MM.1S (cell line): ENCODE measurements at regions not wholly inside any gene's neighbourhood (a gene's known extent, or its start where the extent isn't known, plus 50 kb on each side); places are given as distances from the start of the nearest gene placed in this dataset.

Experiments used
- DNase-seq: peaks from one replicate; pipeline ENCODE4 v3.0.0-alpha.2; 2015
- H2AFZ ChIP-seq: fragments of 300-600 bp; sonication (generic); 2 replicates; pipeline ENCODE4 v1.6.0; 2016; ENCODE audit warnings: antibody characterized with exemption, low read length
- H3F3A ChIP-seq: fragments of 300-600 bp; sonication (generic); 2 replicates; pipeline ENCODE4 v1.6.1; 2016; ENCODE audit warnings: mild to moderate bottlenecking, antibody characterized with exemption, low read length, moderate library complexity, mixed read lengths; ENCODE audit not compliant: insufficient read depth
- H3K27ac ChIP-seq: fragments of 300-600 bp; sonication (generic); 2 replicates; pipeline ENCODE4 v1.5.1; 2016; ENCODE audit warnings: mild to moderate bottlenecking, low read length
- H3K27me3 ChIP-seq: fragments of 300-600 bp; sonication (generic); replicated peaks from 2 replicates; pipeline ENCODE4 v1.6.0; 2016; ENCODE audit warnings: low read length; ENCODE audit not compliant: insufficient read depth
- H3K36me3 ChIP-seq: fragments of 300-600 bp; sonication (generic); replicated peaks from 2 replicates; pipeline ENCODE4 v1.6.1; 2016; ENCODE audit warnings: mild to moderate bottlenecking, low read length, mixed read lengths; ENCODE audit not compliant: insufficient read depth
- H3K4me1 ChIP-seq: fragments of 300-600 bp; sonication (generic); 2 replicates; pipeline ENCODE4 v1.6.1; 2016; ENCODE audit warnings: low read length, mixed read lengths
- H3K4me2 ChIP-seq: fragments of 300-600 bp; sonication (generic); 2 replicates; pipeline ENCODE4 v1.6.0; 2016; ENCODE audit warnings: low read depth, low read length
- H3K4me3 ChIP-seq: fragments of 300-600 bp; sonication (generic); 2 replicates; pipeline ENCODE4 v1.5.1; 2016; ENCODE audit warnings: low read length, mixed read lengths
- H3K79me2 ChIP-seq: fragments of 300-600 bp; sonication (generic); 2 replicates; pipeline ENCODE4 v1.6.1; 2016; ENCODE audit warnings: mixed run types, low read length, mixed read lengths
- H3K9ac ChIP-seq: fragments of 300-600 bp; sonication (generic); 2 replicates; pipeline ENCODE4 v1.6.1; 2016; ENCODE audit warnings: low read length, mixed read lengths
- H3K9me2 ChIP-seq: fragments of 300-600 bp; sonication (generic); replicated peaks from 2 replicates; pipeline ENCODE4 v1.6.1; 2016; ENCODE audit warnings: mild to moderate bottlenecking, low read length, mixed read lengths; ENCODE audit not compliant: insufficient read depth
- H3K9me3 ChIP-seq: fragments of 300-600 bp; sonication (generic); replicated peaks from 2 replicates; pipeline ENCODE4 v1.6.1; 2016; ENCODE audit warnings: mild to moderate bottlenecking, low read length, mixed read lengths; ENCODE audit not compliant: insufficient read depth
- H4K20me1 ChIP-seq: fragments of 300-600 bp; sonication (generic); 2 replicates; pipeline ENCODE4 v1.6.1; 2016; ENCODE audit warnings: mild to moderate bottlenecking, low read length, moderate library complexity, mixed read lengths; ENCODE audit not compliant: insufficient read depth
- EZH2 ChIP-seq: fragments of 300-600 bp; sonication (generic); optimal IDR thresholded peaks from 2 replicates; pipeline ENCODE3; 2017; ENCODE audit warnings: low read depth, mild to moderate bottlenecking, antibody characterized with exemption, low read length, mixed read lengths
- EZH2phosphoT487 ChIP-seq: fragments of 300-600 bp; sonication (generic); IDR thresholded peaks from 2 replicates; pipeline ENCODE4 v1.6.1; 2018; ENCODE audit warnings: antibody characterized with exemption, low read length
- TF ChIP-seq, protein P1 (sequence below): fragments of 300-600 bp; sonication (generic); IDR thresholded peaks from 2 replicates; pipeline ENCODE4 v1.5.1; 2016; ENCODE audit warnings: antibody characterized with exemption, low read length, mixed read lengths

DNA sequence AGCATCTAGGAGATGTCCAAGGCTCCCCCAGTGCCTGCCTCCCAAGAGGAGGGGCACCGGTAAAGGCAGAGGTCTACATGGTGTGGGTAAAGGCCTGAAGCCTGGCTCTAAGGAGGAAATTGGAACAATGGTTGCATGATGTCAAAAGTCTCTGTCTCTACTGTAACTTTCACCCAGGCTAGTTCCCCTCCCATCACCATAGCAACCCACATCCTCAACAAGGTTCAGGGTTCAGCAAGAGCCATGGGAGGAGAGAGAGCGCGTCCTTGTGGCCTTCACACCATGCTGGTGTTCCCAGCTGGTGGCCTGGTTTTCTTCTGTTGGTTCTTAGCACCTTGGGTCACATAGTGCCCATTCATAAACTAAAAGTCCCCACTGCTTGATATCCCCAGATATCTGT, 196.7 kb upstream of the CDH5 start:
- Histone ChIP-seq H3K9ac (no peak overlapping the region), H2AFZ (no peak overlapping the region), H3K27ac (no peak overlapping the region), H3K4me3 (no peak overlapping the region), H3K79me2 (no peaks in the 10 kb centered on the region), H3K9me3 (no peaks in the 10 kb centered on the region), H4K20me1 (no peaks in the 10 kb centered on the region), H3K9me2 (no peaks in the 10 kb centered on the region), H3K36me3 (no peaks in the 10 kb centered on the region), H3K4me1 (no peaks in the 10 kb centered on the region), H3F3A (no peaks in the 10 kb centered on the region), H3K27me3 (no peaks in the 10 kb centered on the region), H3K4me2 (no peak overlapping the region)
- no peak for TF ChIP-seq EZH2phosphoT487
- DNase-seq = no peak

DNA sequence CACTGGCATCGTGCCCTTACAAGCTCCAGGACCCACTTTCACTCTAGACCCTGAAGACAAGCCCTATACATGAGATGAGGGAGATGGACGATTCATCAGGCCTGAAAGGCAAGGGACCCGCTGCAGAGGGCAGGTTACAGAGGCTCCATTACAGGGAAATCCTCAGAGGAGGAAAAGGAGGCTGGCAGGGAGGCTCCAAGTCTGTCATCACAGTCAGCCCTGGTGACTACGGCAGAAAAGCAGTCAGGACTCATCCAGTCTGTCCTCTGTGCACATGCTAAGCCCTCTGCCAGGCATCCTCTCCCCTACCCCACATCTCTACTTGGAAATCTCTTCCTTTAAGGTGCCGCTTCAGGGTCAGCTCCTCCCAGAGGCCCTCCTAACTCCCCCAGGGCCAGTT, 197.7 kb upstream of the CDH5 start:
- Histone ChIP-seq H3K4me2 (no peak overlapping the region), H3K4me3 (no peak overlapping the region), H3K79me2 (no peaks in the 10 kb centered on the region), H3K27me3 (no peaks in the 10 kb centered on the region), H4K20me1 (no peaks in the 10 kb centered on the region), H3K9me3 (no peaks in the 10 kb centered on the region), H3K9me2 (no peaks in the 10 kb centered on the region), H3K36me3 (no peaks in the 10 kb centered on the region), H2AFZ (no peak overlapping the region), H3K9ac (no peak overlapping the region), H3K27ac (no peak overlapping the region), H3F3A (no peaks in the 10 kb centered on the region), H3K4me1 (no peaks in the 10 kb centered on the region)
- DNase-seq = no peak
- TF ChIP-seq EZH2 = no peak
- TF ChIP-seq, protein P1, sequence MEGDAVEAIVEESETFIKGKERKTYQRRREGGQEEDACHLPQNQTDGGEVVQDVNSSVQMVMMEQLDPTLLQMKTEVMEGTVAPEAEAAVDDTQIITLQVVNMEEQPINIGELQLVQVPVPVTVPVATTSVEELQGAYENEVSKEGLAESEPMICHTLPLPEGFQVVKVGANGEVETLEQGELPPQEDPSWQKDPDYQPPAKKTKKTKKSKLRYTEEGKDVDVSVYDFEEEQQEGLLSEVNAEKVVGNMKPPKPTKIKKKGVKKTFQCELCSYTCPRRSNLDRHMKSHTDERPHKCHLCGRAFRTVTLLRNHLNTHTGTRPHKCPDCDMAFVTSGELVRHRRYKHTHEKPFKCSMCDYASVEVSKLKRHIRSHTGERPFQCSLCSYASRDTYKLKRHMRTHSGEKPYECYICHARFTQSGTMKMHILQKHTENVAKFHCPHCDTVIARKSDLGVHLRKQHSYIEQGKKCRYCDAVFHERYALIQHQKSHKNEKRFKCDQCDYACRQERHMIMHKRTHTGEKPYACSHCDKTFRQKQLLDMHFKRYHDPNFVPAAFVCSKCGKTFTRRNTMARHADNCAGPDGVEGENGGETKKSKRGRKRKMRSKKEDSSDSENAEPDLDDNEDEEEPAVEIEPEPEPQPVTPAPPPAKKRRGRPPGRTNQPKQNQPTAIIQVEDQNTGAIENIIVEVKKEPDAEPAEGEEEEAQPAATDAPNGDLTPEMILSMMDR = no peak

DNA sequence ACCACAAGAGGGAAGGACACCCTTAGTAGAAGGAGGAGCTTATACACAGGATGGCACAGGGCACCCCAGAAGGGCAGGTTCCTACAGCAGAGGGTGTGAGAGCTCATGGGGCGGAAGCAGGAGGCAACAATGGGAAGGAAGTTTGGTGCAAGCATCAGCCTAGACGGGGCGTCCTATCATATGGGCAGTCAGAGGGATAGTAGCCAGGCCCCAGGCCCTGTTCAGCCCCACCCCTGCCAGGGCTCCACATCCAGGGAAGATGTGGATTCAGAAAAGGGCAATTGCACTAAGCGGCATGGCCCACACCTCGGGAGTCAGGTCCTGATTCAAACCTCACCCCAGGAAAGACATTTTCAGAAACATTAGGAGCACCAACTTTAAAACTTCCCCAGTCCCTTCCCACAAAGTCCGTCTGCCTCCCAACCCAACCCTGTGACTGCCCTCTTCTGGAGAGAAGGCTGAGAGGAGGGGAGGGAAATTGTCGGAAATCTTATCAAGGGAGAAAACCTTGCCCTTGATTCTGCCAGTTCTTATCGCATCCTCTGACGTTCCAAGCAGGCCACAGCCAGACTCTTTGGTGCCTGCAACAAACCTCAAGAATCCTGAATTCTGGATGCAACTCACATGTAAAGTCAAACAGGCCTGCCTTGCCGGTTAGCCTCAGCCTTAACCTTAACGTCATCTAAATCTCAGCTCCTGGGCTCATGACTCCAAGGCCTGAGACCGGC, 198.8 kb upstream of the CDH5 start:
- Histone ChIP-seq H3K9ac (no peak overlapping the region), H3K4me2 (no peak overlapping the region), H3F3A (no peaks in the 10 kb centered on the region), H4K20me1 (no peaks in the 10 kb centered on the region), H3K9me2 (no peaks in the 10 kb centered on the region), H3K79me2 (no peaks in the 10 kb centered on the region), H3K27me3 (no peaks in the 10 kb centered on the region), H3K4me1 (no peaks in the 10 kb centered on the region), H3K36me3 (no peaks in the 10 kb centered on the region), H3K27ac (no peak overlapping the region), H3K9me3 (no peaks in the 10 kb centered on the region), H2AFZ (no peak overlapping the region), H3K4me3 (no peak overlapping the region)
- TF ChIP-seq EZH2 = no peak
- TF ChIP-seq, protein P1 = no peak
- no peak for TF ChIP-seq EZH2phosphoT487
- DNase-seq = no peak

DNA sequence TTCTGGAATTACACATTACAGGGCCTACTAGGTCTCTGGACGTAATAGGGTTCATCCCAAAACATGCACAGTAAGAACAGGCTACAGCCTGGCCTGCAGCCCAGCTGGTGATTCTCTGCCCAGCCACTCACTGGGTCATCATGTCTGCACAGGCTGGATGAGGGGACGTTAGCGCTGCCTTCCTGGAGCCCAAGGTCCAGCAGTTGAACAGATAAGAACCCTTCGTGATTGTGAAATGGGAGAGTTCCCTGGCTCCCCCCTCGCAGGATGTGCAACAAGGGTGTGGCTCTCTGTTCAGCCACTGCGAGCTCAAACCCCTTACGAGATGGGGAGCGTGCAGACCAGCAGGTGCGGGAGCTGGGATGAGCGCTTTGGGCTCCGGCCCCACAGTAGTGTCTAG, 200.0 kb upstream of the CDH5 start:
- Histone ChIP-seq H3K36me3 (no peaks in the 10 kb centered on the region), H3K9me2 (no peaks in the 10 kb centered on the region), H3K79me2 (no peaks in the 10 kb centered on the region), H3K4me3 (no peak overlapping the region), H3K4me2 (no peak overlapping the region), H3K27ac (no peak overlapping the region), H3K9me3 (no peaks in the 10 kb centered on the region), H3K4me1 (no peaks in the 10 kb centered on the region), H3K9ac (no peak overlapping the region), H4K20me1 (no peaks in the 10 kb centered on the region), H3F3A (no peaks in the 10 kb centered on the region), H3K27me3 (no peaks in the 10 kb centered on the region), H2AFZ (no peak overlapping the region)
- TF ChIP-seq, protein P1 = no peak
- TF ChIP-seq EZH2phosphoT487 = no peak
- TF ChIP-seq EZH2 = no peak
- DNase-seq = no peak
